Transverse colon (tissue), 4 donors: ENCODE measurements at regions not wholly inside any gene's neighbourhood (a gene's known extent, or its start where the extent isn't known, plus 50 kb on each side); places are given as distances from the start of the nearest gene placed in this dataset.

Experiments
- POLR2A ChIP-seq: fragments of 450-650 bp; IDR thresholded peaks from one replicate; pipeline ENCODE4 v1.6.1; 2016; ENCODE audit warnings: antibody characterized with exemption, mild to moderate bottlenecking, moderate library complexity
- POLR2AphosphoS5 ChIP-seq, 3 donors: sonication (generic); formaldehyde crosslinking; IDR thresholded peaks; one replicate each; pipeline ENCODE4 v1.6.1; 2016; ENCODE audit warnings: antibody characterized with exemption in 3 of 3
- TF ChIP-seq, protein P1 (sequence below), 5 experiments: fragments of 200-600 bp in 3 of 5; fragments of 450-650 bp in 2 of 5; sonication (generic) in 3 of 5; IDR thresholded peaks; 1 replicate in 2 of 5; 2 replicates in 3 of 5; pipeline ENCODE4 v1.5.1; 2016 to 2017; ENCODE audit warnings: antibody characterized with exemption in 5 of 5, inconsistent platforms in 3 of 5, mild to moderate bottlenecking in 2 of 5, moderate library complexity in 1 of 5

DNA sequence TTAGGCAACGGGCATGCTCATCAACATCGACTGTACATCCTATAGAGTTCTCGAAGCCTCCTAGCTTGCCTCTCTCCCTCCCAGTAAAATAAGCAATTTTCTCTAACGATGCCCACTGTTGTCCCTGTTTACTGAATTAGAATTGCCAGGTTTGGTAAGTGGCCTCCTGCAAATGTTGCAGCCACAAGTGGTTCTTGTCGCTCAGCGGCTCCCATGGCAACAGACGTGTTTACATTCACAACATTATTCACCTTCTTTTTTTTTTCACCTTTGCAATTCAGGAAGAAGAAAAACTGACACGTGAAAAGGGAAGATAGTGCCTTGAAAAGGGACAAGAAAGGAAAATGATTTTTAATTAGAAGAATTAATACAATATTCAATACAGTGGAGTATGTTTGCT lies 100.9 kb upstream of the PKP2 start:
- TF ChIP-seq, protein P1, sequence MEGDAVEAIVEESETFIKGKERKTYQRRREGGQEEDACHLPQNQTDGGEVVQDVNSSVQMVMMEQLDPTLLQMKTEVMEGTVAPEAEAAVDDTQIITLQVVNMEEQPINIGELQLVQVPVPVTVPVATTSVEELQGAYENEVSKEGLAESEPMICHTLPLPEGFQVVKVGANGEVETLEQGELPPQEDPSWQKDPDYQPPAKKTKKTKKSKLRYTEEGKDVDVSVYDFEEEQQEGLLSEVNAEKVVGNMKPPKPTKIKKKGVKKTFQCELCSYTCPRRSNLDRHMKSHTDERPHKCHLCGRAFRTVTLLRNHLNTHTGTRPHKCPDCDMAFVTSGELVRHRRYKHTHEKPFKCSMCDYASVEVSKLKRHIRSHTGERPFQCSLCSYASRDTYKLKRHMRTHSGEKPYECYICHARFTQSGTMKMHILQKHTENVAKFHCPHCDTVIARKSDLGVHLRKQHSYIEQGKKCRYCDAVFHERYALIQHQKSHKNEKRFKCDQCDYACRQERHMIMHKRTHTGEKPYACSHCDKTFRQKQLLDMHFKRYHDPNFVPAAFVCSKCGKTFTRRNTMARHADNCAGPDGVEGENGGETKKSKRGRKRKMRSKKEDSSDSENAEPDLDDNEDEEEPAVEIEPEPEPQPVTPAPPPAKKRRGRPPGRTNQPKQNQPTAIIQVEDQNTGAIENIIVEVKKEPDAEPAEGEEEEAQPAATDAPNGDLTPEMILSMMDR (IDR thresholded peaks at IDR 0.05): no peak
- TF ChIP-seq POLR2A: no peak
- no peak for TF ChIP-seq POLR2AphosphoS5 (IDR thresholded peaks at IDR 0.05)
